GM21737 (cell line): ENCODE measurements at regions not wholly inside any gene's neighbourhood (a gene's known extent, or its start where the extent isn't known, plus 50 kb on each side); places are given as distances from the start of the nearest gene placed in this dataset.

Source experiments
- ATAC-seq: cut with Tn5 transposase; IDR thresholded peaks from one replicate; pipeline ENCODE4 v1.9.1; 2021; ENCODE audit warnings: mild to moderate bottlenecking, moderate library complexity; ENCODE audit not compliant: unreplicated experiment

GRCh38 chr22:49325531-49326395 is 501.9 kb downstream of the BRD1 start:
- no peak for ATAC-seq

DNA sequence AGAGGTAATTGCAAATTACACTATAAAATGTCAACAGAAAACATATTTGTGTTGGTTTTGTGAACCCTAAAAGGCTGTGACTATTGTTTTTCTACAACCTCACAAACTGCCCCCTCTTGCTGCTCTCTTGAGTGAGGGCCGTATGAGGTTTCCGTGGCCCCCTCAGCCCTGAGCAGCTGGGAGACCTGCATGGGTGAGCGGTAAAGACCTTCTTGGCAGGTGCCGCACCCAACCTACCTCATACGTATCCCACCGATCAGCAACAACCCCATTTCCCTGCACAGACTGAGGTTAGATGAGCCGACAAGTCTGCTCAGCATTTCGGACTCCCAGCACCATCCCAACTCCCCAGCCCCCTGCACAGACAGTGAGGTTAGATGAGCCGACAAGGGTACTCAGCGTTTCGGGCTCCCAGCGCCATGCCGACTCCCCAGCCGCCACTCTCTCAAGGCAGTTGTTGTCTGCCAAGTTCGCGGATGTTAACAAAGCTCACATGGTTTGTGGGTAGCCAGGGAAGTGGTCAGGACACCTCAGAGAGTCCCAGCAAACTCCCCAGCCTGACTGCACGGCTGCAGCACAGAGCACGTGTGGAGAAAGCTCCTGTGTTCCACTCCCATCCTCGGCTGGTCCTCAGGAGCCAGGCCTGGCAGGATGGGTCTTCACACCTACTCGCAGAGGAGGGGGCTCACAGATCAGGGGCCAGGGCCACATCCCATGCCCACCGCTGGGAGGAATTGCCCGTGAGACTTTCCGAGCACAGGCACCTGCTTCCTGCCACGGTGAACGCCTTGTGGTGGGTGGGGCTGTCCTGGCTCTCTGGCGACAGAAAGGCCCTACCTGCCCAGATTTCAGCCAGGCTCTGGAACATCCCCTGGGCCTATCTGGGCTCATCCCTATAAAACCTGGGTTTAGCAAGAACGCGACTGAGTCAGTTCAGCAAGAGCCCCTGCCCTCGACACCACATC is 502.9 kb downstream of the BRD1 start:
- ATAC-seq: no peak

GRCh38 chr22:49323751-49324415 is 503.8 kb downstream of the BRD1 start:
- ATAC-seq: no peak

DNA sequence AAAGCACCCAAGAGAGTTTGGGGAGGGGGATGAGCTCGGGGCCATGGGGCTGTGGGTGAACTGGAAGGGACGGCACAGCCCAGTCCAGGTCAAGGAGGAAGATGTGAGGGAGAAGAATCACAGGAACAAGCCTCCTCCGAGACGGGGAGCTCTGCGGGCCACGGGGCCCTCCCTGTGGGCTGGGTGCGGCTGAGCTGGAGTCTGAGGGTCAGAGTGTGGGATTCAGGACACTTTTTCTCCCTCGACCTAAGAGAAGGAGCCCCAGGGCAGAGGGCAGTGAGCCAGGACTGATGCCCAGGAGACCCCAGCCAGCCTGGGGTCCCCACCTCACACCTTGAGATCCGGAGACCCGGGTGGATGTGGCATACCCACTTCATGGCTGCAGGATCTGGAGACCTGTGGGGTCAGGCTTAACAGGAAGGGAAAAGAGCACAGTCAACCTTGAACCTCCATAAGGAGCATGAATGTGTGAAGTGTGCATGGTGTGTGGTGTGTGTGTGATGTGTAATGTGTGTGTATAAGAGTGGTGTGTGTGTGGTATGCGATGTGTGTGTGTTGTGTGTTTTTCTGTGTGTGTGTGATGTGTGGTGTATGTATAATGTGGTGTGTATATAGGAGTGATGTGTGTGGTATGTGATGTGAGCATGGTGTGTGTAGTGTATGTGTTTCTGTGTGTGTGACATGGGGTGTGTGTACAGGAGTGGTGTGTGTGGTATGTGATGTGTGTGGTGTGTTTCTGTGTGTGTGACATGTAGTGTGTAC is 504.6 kb downstream of the BRD1 start:
- no peak for ATAC-seq

- no peak for ATAC-seq
These were observed 505.4 kb downstream of the BRD1 start for GRCh38 chr22:49322231-49322630.

DNA sequence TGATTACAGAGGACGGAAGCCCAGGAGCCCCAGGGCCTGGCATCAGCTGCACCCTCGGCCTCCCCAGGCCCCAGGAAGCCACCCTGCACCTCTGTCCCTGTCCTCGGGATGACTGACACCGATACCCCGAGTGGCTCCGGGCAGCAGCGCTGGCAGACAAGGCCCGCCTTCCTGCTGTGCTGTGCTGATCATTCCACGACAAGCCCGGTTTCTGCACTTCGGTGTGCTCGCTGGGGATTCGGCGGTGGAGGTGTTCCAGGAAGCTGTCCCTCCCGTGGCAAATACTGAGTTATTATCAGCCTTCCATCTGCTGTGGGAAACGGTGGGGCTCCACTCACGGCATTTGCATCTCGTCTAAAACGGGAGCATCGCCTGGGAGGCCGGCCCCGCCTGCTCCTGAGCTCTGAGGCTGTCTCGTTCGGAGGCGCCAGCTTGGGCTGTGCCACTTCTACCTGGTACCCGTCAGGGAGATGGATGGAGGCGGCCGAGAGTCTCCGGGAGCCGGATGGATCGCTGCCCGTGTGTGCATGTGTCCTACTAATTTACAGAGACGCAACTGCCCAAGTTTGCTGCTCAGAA is 506.1 kb downstream of the BRD1 start:
- ATAC-seq: no peak

DNA sequence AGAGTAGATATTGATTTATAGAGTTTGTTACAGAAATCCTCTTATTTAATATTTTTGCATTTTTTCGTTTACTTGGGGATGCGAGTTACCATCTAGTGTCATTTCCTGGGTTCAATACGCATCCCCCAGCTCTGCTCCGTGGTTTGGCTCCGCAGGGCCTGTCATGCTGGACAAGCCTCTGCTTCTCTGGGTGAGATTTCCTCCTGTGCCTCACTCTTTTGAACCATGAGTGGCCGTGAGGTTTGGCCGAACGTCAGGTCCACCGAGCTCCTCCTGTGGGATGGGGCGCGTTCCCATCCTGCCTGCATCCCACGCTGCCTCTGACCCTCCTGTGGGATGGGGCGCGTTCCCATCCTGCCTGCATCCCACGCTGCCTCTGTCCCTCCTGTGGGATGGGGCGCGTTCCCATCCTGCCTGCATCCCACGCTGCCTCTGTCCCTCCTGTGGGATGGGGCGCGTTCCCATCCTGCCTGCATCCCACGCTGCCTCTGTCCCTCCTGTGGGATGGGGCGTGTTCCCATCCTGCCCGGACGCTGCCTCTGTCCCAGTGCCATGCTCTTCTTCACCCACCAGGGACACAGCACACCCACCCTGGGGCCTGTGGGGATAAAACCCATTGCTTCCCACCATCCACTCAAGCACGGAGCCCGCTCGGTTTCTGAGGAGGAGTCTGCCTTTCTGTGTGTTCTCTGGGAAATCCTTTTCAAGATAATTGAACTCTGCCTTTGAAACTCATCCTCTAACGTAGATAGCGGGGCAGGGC is 506.8 kb downstream of the BRD1 start:
- no peak for ATAC-seq

GRCh38 chr22:49317369-49317768 is 510.3 kb downstream of the BRD1 start:
- ATAC-seq: no peak

DNA sequence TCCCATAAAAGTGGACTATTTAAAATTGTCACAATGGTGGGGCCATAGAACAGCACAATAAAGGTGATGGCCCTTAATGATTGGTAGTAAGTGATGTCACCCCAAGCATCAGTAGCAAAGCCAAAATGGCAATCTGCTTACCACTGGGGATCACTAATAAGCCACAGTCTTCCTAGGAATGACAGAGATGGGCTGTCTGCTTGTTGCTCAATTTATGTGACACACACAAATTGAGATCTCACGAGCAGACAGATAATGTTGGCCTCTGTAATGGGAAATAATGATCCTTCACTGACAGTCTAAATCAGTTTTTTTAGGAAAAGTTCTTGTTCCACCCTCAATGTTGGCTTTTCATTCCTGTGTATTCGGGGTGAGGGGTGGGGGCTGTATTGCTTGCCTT is 515.1 kb downstream of the BRD1 start:
- no peak for ATAC-seq

- no peak for ATAC-seq
These were observed 517.3 kb downstream of the BRD1 start for GRCh38 chr22:49310354-49310753.

GRCh38 chr22:49308300-49308699 is 519.4 kb downstream of the BRD1 start:
- ATAC-seq: no peak

DNA sequence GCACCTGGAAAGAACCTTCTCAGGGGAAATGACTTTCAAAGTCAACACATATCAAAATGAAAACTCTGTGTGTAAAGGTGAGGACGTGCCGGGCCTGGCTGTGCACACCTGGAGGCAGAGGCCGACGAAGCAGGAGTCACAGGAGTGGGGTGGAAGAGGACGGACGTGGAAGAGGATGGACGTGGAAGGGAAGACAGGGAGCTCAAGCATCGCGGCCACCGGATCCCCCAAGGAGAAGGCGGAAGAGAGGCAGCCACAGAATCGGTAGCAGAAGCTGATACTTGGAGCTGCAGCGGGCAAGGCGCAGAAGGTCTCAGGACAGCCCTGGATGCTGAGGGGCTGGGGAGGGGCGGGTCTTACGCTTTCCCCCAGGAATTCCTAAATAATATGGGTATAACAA is 519.8 kb downstream of the BRD1 start:
- no peak for ATAC-seq

GRCh38 chr22:49307481-49307830 is 520.2 kb downstream of the BRD1 start:
- no peak for ATAC-seq

DNA sequence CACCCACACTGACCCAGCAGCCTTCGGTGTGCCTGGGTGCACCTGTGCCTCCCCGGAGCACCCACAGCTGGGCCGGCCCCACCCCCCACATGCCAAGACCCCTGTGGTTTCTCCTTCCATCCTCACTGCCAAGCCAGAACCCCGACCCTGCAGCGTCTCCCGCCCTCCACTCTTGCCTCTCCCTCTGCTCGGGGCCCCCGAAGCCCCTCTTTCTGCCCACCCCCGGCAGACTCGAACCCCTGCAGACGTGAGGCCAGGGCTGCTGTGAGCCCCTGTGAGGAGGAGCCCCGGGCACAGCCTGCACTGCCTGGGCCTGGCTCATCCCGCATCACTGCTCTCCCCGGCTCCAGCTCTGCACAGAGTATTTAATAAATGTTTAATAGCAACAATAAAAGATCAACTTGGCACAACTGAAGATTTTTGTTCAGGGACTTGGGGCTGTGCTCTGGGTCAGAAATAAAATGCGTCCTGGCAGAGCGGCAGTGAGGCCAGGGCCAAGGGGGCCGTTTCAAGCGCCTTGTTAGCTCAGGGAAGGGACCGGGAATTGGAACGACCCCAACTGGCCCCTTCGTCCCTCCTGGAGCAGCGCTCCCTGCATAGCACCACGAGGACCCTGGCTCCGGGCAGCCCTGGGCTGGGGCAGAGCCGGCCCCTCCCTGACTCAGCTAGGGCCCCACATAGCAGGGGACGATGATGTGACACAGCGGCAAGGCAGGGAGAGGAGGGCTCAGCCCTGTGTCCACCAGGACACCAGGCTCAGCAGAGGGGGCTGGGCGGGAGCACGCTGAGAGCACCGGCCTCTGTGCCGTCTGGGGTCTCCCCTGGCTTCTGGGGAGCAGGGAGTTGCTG is 520.8 kb downstream of the BRD1 start:
- no peak for ATAC-seq

GRCh38 chr22:49305966-49306631 is 521.6 kb downstream of the BRD1 start:
- no peak for ATAC-seq

DNA sequence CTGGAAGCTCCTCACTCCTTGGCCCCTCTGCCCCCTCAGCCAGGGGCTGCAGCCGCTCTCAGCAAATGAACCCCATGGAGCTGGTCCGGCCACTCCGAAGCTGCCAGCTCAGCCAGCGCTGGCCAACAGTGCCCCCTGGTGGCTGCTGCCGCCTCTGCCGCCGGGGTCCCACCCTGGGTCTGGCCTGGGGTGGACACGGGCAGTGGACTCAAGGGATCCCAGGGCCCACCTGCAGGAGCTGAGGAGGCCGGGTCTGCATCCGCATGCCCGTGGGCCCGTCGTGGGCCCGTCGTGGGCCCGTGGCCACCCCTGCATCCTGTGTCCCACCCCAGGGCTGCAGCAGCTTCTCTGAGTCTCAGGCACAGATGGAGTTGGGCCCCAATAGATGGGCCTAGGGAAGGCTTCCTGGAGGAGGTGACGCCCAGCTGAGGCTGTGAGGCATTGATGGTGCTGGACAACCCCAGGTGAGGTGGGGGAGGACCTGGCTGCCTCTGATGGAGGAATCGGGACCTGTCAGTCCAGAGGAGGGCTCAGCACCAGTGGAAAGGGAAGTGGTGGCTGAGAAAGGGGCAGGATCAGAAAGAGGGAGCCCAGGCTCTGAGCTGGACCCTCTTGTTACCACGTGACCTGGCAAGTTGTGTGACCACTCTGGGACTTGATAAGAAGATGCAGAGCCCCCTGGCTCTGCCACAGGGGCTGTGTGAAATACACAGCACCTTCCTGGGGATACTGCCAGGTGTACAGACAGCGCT is 522.3 kb downstream of the BRD1 start:
- ATAC-seq: no peak

GRCh38 chr22:49303781-49304461 is 523.8 kb downstream of the BRD1 start:
- ATAC-seq: no peak
